ENCODE measurements at regions not wholly inside any gene's neighbourhood (a gene's known extent, or its start where the extent isn't known, plus 50 kb on each side); places are given as distances from the start of the nearest gene placed in this dataset.

GRCh38 chr1:184212649-184213314 lies 161.3 kb downstream of the TSEN15 start:
- DNase-seq, result no peak
- intact Hi-C loops (cut with DNase I), result no loop called here

- intact Hi-C loops (cut with DNase I), result no loop called here
- no peak for DNase-seq
Measured at GRCh38 chr1:184214128-184214527, 162.6 kb downstream of the TSEN15 start.

- intact Hi-C loops (cut with DNase I), result no loop called here
- no peak for DNase-seq
Measured at GRCh38 chr1:184215274-184215925, 163.9 kb downstream of the TSEN15 start.

- intact Hi-C loops (cut with DNase I), result no loop called here
- peak in 2 of 42 donors; percentile 14 to 56 for DNase-seq
Measured at GRCh38 chr1:184218458-184219075, 167.0 kb downstream of the TSEN15 start.

- DNase-seq, result no peak
- intact Hi-C loops (cut with DNase I), result no loop called here
Measured at GRCh38 chr1:184219414-184219813, 167.4 kb upstream of the C1orf21 start.

GRCh38 chr1:184219883-184220282 lies 166.9 kb upstream of the C1orf21 start:
- DNase-seq, result no peak
- intact Hi-C loops (cut with DNase I), result loop anchor here (5.0 to 10.0 kb wide), 2 partner anchors 143 to 565 kb away; partner anchors contain the start of gene APOBEC4

- intact Hi-C loops (cut with DNase I), result loop anchor here (5.0 to 10.0 kb wide), 2 partner anchors 144 to 566 kb away; partner anchors contain the start of gene APOBEC4
- no peak for DNase-seq
Measured at GRCh38 chr1:184221087-184221486, 165.7 kb upstream of the C1orf21 start.

GRCh38 chr1:184222652-184223052 lies 164.2 kb upstream of the C1orf21 start:
- DNase-seq, result peak in 41 of 42 donors; percentile 26 to 88 (median 68)
- intact Hi-C loops (cut with DNase I), result loop anchor here (5.0 to 10.0 kb wide), 2 partner anchors 145 to 568 kb away; partner anchors contain the start of gene APOBEC4

GRCh38 chr1:184223216-184223615 lies 163.6 kb upstream of the C1orf21 start:
- intact Hi-C loops (cut with DNase I), result loop anchor here (5.0 to 10.0 kb wide), 2 partner anchors 146 to 568 kb away; partner anchors contain the start of gene APOBEC4

GRCh38 chr1:184225283-184226099 lies 161.3 kb upstream of the C1orf21 start:
- intact Hi-C loops (cut with DNase I), result loop anchor here (10.0 kb wide), 1 partner anchor 571 kb away; the partner anchor contains the start of gene APOBEC4
- DNase-seq, result no peak

More at GRCh38 chr1:184223216-184223615, 163.6 kb upstream of the C1orf21 start:
- no peak for DNase-seq

GRCh38 chr1:184226100-184226487 lies 160.7 kb upstream of the C1orf21 start:
- intact Hi-C loops (cut with DNase I), result loop anchor here (10.0 kb wide), 1 partner anchor 571 kb away; the partner anchor contains the start of gene APOBEC4

GRCh38 chr1:184228558-184228957 lies 158.3 kb upstream of the C1orf21 start:
- no peak for DNase-seq
- intact Hi-C loops (cut with DNase I), result loop anchor here (10.0 kb wide), 1 partner anchor 574 kb away; the partner anchor contains the start of gene APOBEC4

More at GRCh38 chr1:184226100-184226487, 160.7 kb upstream of the C1orf21 start:
- DNase-seq, result no peak

- intact Hi-C loops (cut with DNase I), result no loop called here
Measured at GRCh38 chr1:184237588-184237987, 149.2 kb upstream of the C1orf21 start.

GRCh38 chr1:184241446-184241845 lies 145.4 kb upstream of the C1orf21 start:
- DNase-seq, result no peak
- intact Hi-C loops (cut with DNase I), result no loop called here

More at GRCh38 chr1:184237588-184237987, 149.2 kb upstream of the C1orf21 start:
- no peak for DNase-seq

GRCh38 chr1:184242507-184242943 lies 144.3 kb upstream of the C1orf21 start:
- DNase-seq, result no peak
- intact Hi-C loops (cut with DNase I), result no loop called here

GRCh38 chr1:184244962-184245361 lies 141.9 kb upstream of the C1orf21 start:
- DNase-seq, result no peak
- intact Hi-C loops (cut with DNase I), result no loop called here

GRCh38 chr1:184247671-184248070 lies 139.2 kb upstream of the C1orf21 start:
- DNase-seq, result no peak
- intact Hi-C loops (cut with DNase I), result no loop called here

- intact Hi-C loops (cut with DNase I), result no loop called here
Measured at GRCh38 chr1:184253921-184254320, 132.9 kb upstream of the C1orf21 start.

GRCh38 chr1:184254849-184255248 lies 132.0 kb upstream of the C1orf21 start:
- intact Hi-C loops (cut with DNase I), result no loop called here
- no peak for DNase-seq

More at GRCh38 chr1:184253921-184254320, 132.9 kb upstream of the C1orf21 start:
- DNase-seq, result no peak
